NCI-H524 treated with DMSO at 0.1 percent for 48 hours (cell line): ENCODE measurements at regions not wholly inside any gene's neighbourhood (a gene's known extent, or its start where the extent isn't known, plus 50 kb on each side); places are given as distances from the start of the nearest gene placed in this dataset.

ENCODE experiments used
- DNase-seq: peaks from one replicate; lab custom pipeline; 2025; lab: John Stamatoyannopoulos, UW

- no peak for DNase-seq
Observed at GRCh38 chrX:118167361-118167760, 50.8 kb upstream of the KLHL13 start.

GRCh38 chrX:118171356-118171755 lies 54.7 kb upstream of the KLHL13 start:
- no peak for DNase-seq

GRCh38 chrX:118174516-118175098 lies 58.0 kb upstream of the KLHL13 start:
- DNase-seq: no peak

GRCh38 chrX:118177708-118178107 lies 61.1 kb upstream of the KLHL13 start:
- no peak for DNase-seq

- DNase-seq: no peak
Observed at GRCh38 chrX:118178450-118178849, 61.8 kb upstream of the KLHL13 start.

GRCh38 chrX:118179161-118179560 lies 62.6 kb upstream of the KLHL13 start:
- DNase-seq: no peak

- no peak for DNase-seq
Observed at GRCh38 chrX:118179718-118180117, 63.1 kb upstream of the KLHL13 start.

GRCh38 chrX:118181030-118181429 lies 64.4 kb upstream of the KLHL13 start:
- DNase-seq: no peak

- no peak for DNase-seq
Observed at GRCh38 chrX:118182025-118182424, 65.4 kb upstream of the KLHL13 start.

GRCh38 chrX:118182681-118183080 lies 66.1 kb upstream of the KLHL13 start:
- DNase-seq: no peak

GRCh38 chrX:118183606-118184005 lies 67.0 kb upstream of the KLHL13 start:
- no peak for DNase-seq

- no peak for DNase-seq
Observed at GRCh38 chrX:118187100-118187499, 70.5 kb upstream of the KLHL13 start.

GRCh38 chrX:118189000-118189399 lies 72.4 kb upstream of the KLHL13 start:
- no peak for DNase-seq

- no peak for DNase-seq
Observed at GRCh38 chrX:118189628-118190027, 73.0 kb upstream of the KLHL13 start.

- no peak for DNase-seq
Observed at GRCh38 chrX:118197730-118198129, 81.1 kb upstream of the KLHL13 start.

- DNase-seq: no peak
Observed at GRCh38 chrX:118198577-118198976, 82.0 kb upstream of the KLHL13 start.

GRCh38 chrX:118199997-118200396 lies 83.4 kb upstream of the KLHL13 start:
- no peak for DNase-seq

- no peak for DNase-seq
Observed at GRCh38 chrX:118205421-118206395, 89.1 kb upstream of the KLHL13 start.

GRCh38 chrX:118207831-118208453 lies 91.3 kb upstream of the KLHL13 start:
- no peak for DNase-seq

- no peak for DNase-seq
Observed at GRCh38 chrX:118208481-118208880, 91.9 kb upstream of the KLHL13 start.

- no peak for DNase-seq
Observed at GRCh38 chrX:118211891-118212816, 95.5 kb upstream of the KLHL13 start.

- no peak for DNase-seq
Observed at GRCh38 chrX:118212817-118213183, 96.2 kb upstream of the KLHL13 start.
